GM12892 (cell line): ENCODE measurements at regions not wholly inside any gene's neighbourhood (a gene's known extent, or its start where the extent isn't known, plus 50 kb on each side); places are given as distances from the start of the nearest gene placed in this dataset.
"Not testable (repeated sequence)": the region's sequence is repeated elsewhere in the genome, so short reads cannot be mapped to it uniquely, and the experiment has no call there.

ENCODE experiments used
- DNase-seq: peaks from one replicate; pipeline ENCODE4 v3.0.0; 2011; ENCODE audit not compliant: insufficient read length
- FAIRE-seq: peaks from 2 replicates; lab custom pipeline; 2011; peaks lifted over from hg19 to GRCh38; lab: Jason Lieb, UNC
- POLR2A ChIP-seq: IDR thresholded peaks from 2 replicates; pipeline ENCODE4 v1.6.1; 2011; ENCODE audit warnings: low read depth, low read length, control low read depth
- POLR2AphosphoS5 ChIP-seq: IDR thresholded peaks from 2 replicates; pipeline ENCODE4 v1.6.1; 2011; ENCODE audit warnings: low read depth, low read length, control low read depth
- TAF1 ChIP-seq: IDR thresholded peaks from 2 replicates; pipeline ENCODE4 v1.6.1; 2011; ENCODE audit warnings: low read depth, mild to moderate bottlenecking, control low read depth, low read length, borderline replicate concordance

DNA sequence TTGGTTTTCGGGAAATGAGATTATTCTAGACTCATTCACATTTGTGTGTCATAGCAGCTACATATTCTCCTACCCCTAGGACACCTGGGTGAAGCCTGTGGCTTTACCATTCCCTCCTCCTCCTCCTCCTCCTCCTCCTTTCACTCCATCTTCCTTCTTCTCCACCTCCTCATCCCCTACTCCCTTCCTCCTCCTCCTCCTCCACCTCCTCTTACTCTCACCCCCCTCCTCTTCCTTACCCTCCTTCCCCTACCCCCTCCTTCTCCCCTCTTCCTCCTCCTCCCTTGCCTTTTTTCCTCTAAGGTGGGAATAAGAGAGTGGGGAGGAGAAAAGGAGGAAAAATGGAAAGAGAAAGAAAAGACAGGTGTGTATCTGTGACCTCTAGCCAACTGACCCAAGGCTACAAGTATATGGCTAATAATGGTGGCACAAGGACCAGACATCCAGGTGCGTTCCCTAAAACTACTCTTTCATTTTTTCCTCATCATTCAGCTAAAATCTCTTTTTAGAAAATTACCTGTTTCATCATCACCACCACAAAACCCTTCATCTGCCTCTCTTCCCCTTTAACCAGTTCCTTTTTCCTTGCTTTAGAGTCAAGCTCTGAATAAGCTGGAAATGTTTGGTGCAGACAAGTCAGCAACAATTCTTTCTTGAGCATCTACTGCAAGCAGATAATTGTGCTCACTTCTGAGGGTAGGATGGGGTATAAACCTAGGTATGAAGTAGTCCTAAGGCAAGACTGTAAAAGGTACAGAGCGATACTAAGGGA, 149.8 kb upstream of the FOXN3 start:
- no peak for TF ChIP-seq TAF1
- TF ChIP-seq POLR2AphosphoS5 = no peak
- TF ChIP-seq POLR2A = no peak
- no peak for DNase-seq
- no peak for FAIRE-seq

GRCh38 chr14:89566180-89566579, 149.1 kb upstream of the FOXN3 start:
- DNase-seq = no peak
- FAIRE-seq = no peak
- TF ChIP-seq TAF1 = no peak
- no peak for TF ChIP-seq POLR2A
- no peak for TF ChIP-seq POLR2AphosphoS5

DNA sequence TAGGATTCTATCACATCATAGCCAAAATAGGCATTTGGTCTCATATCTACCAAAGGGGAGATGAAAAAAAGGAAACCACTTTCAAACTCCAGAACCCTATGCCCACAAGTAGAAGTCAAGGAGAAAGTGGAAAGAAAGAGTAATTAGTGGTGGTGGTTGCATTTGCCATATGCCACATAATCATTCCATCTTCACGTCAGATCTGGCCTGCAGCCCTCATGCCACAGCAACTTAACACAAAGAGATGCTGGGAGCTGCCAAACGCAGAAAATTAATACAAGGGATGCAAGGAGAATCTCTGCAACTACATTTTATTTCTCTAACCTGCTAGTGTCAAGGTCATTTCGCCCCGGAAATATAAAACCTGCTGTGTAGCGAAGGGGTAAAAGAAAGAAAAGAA, 148.6 kb upstream of the FOXN3 start:
- no peak for FAIRE-seq
- no peak for DNase-seq
- TF ChIP-seq POLR2A = no peak
- TF ChIP-seq POLR2AphosphoS5 = no peak
- no peak for TF ChIP-seq TAF1

DNA sequence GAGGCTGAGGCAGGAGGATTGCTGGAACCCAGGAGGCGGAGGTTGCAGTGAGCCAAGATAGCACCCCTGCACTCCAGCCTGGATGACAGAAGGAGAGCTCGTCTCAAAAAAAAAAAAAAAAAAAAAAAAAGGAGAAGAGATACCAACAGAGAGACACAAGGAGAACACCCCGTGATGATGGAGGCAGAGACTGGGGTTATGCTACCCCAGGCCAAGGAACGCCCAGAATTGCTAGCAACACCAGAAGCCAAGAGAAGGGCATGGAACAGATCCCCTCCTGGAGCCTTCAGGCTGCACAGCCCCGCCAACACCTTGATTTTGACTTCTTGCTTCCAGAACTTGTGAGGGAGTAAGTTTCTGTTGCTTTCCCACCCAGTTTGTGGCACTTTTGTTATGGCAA, 148.0 kb upstream of the FOXN3 start:
- TF ChIP-seq POLR2A (no peak), POLR2AphosphoS5 (no peak), TAF1 (no peak)
- FAIRE-seq (no peak), DNase-seq (no peak)

- DNase-seq = no peak
- no peak for FAIRE-seq
- TF ChIP-seq TAF1 (no peak), POLR2AphosphoS5 (no peak), POLR2A (no peak)
Measured at GRCh38 chr14:89564286-89564957, 147.4 kb upstream of the FOXN3 start.

GRCh38 chr14:89563471-89563870, 146.4 kb upstream of the FOXN3 start:
- FAIRE-seq = no peak
- no peak for DNase-seq
- TF ChIP-seq POLR2A (no peak), POLR2AphosphoS5 (no peak), TAF1 (no peak)

- no peak for FAIRE-seq
- TF ChIP-seq POLR2A = no peak
- DNase-seq = no peak
Measured at GRCh38 chr14:89551955-89552354, 134.9 kb upstream of the FOXN3 start.

GRCh38 chr14:89551432-89551831, 134.4 kb upstream of the FOXN3 start:
- FAIRE-seq = no peak
- TF ChIP-seq POLR2AphosphoS5 (no peak), POLR2A (no peak), TAF1 (no peak)

GRCh38 chr14:89550821-89551220, 133.8 kb upstream of the FOXN3 start:
- TF ChIP-seq TAF1 (no peak), POLR2A (no peak)
- DNase-seq (no peak), FAIRE-seq (no peak)

More at GRCh38 chr14:89551432-89551831, 134.4 kb upstream of the FOXN3 start:
- DNase-seq = no peak

- TF ChIP-seq TAF1 (no peak), POLR2A (no peak), POLR2AphosphoS5 (no peak)
Measured at GRCh38 chr14:89549381-89550125, 132.5 kb upstream of the FOXN3 start.

DNA sequence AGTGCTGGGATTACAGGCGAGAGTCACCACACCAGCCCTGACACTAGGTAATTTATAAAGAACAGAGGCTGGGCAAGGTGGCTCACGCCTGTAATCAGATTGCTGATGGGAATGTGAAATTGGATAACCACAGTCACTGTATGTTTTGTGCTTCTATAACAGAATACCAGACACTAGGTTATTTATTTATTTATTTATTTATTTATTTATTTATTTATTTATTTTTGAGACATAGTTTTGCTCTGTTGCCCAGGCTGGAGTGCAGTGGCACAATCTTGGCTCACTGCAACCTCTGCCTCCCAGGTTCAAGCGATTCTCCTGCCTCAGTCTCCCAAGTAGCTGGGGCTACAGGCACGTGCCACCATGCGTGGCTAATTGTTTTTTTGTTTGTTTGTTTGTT, 130.0 kb upstream of the FOXN3 start:
- not testable (repeated sequence) for FAIRE-seq, DNase-seq

More at GRCh38 chr14:89549381-89550125, 132.5 kb upstream of the FOXN3 start:
- no peak for FAIRE-seq
- no peak for DNase-seq

DNA sequence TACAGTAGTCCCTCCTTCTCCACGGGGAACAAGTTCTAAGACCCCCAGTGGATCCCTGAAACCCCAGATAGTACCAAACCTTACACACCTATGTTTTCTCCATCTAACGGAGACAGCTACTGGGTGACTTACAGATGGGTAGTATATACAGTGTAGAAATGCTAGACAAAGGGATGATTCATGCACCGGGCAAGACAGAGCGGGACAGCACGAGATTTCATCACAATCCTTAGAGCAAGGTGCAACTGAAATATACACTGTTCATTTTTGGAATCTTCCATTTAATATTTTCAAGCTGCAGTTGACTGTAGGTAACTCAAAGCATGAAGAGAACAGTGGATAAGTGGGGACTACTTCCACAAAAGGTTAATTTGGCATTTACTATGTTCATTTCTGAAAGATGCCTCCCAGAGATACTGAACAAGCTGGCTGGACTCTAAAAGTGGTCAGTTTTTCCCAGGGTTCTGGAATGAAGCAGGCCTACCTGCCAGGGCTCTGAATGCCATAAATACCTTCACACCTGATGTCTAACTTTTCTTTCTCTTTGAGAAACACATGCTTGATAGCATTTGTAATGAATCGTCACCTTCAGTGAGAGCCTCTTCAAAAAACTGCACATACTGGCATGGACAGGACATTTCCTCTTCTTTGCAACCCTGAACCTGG, 127.7 kb upstream of the FOXN3 start:
- FAIRE-seq (no peak), DNase-seq (no peak)
- no peak for TF ChIP-seq POLR2A
- no peak for TF ChIP-seq POLR2AphosphoS5
- no peak for TF ChIP-seq TAF1
